HFF-Myc (cell line): ENCODE measurements at regions not wholly inside any gene's neighbourhood (a gene's known extent, or its start where the extent isn't known, plus 50 kb on each side); places are given as distances from the start of the nearest gene placed in this dataset.

ENCODE experiments used
- DNase-seq: peaks from one replicate; pipeline ENCODE4 v3.0.0-alpha.2; 2011; ENCODE audit warnings: low read depth; ENCODE audit errors: extremely low read depth
- H3K4me3 ChIP-seq: replicated peaks from 2 replicates; pipeline ENCODE4 v1.5.1; 2011; ENCODE audit warnings: low read depth, mild to moderate bottlenecking, control low read depth, low read length
- CTCF ChIP-seq: IDR thresholded peaks from 2 replicates; pipeline ENCODE4 v1.5.1; 2012; ENCODE audit warnings: mild to moderate bottlenecking, low read depth, low read length, control low read depth; ENCODE audit errors: missing control alignments

- no peak overlapping the region for H3K4me3 ChIP-seq
- TF ChIP-seq CTCF, result no peak
- no peak for DNase-seq
Measured at GRCh38 chr2:15116830-15117229, 444.3 kb downstream of the NBAS start.
